Heart left ventricle (tissue), 16 donors: ENCODE measurements at regions not wholly inside any gene's neighbourhood (a gene's known extent, or its start where the extent isn't known, plus 50 kb on each side); places are given as distances from the start of the nearest gene placed in this dataset.

Experiments
- ATAC-seq, 4 donors: fragments of 200-7000 bp; cut with Tn5 transposase; one replicate each; pipeline ENCODE4 v1.9.1; 2020 to 2022; ENCODE audit warnings: moderate library complexity in 4 of 4, mild to moderate bottlenecking in 3 of 4, moderate number of reproducible peaks in 1 of 4
- DNase-seq, 5 donors: peaks; one replicate each; pipeline ENCODE4 v3.0.0-alpha.2; 2020
- H3K27ac ChIP-seq, 12 donors: fragments of 200-600 bp; sonication (generic) in 4 of 12; one replicate each; pipeline versions ENCODE4 v1.5.0 to v1.8.0; 2016 to 2022; ENCODE audit warnings: mild to moderate bottlenecking in 2 of 12
- H3K27me3 ChIP-seq, 9 donors: fragments of 200-600 bp; sonication (generic) in 2 of 9; one replicate each; pipeline versions ENCODE4 v1.5.1 to v1.8.0; 2016 to 2022; ENCODE audit warnings: mild to moderate bottlenecking in 3 of 9
- H3K36me3 ChIP-seq, 9 donors: fragments of 200-600 bp; sonication (generic) in 2 of 9; one replicate each; pipeline versions ENCODE4 v1.5.0 to v1.8.0; 2018 to 2022; ENCODE audit warnings: mild to moderate bottlenecking in 2 of 9
- H3K4me1 ChIP-seq, 12 donors: fragments of 200-600 bp; sonication (generic) in 4 of 12; one replicate each; pipeline versions ENCODE4 v1.5.0 to v1.8.0; 2016 to 2022; ENCODE audit warnings: mild to moderate bottlenecking in 3 of 12
- H3K4me3 ChIP-seq, 12 donors: fragments of 200-600 bp; sonication (generic) in 4 of 12; one replicate each; pipeline versions ENCODE4 v1.5.0 to v1.8.0; 2017 to 2022; ENCODE audit warnings: mild to moderate bottlenecking in 9 of 12, moderate library complexity in 4 of 12
- H3K9me3 ChIP-seq, 12 donors: fragments of 200-600 bp; sonication (generic) in 4 of 12; one replicate each; pipeline versions ENCODE4 v1.5.0 to v1.8.0; 2016 to 2022; ENCODE audit warnings: mild to moderate bottlenecking in 1 of 12
- CTCF ChIP-seq, 12 donors: fragments of 200-600 bp; sonication (generic) in 4 of 12; IDR thresholded peaks; one replicate each; pipeline versions ENCODE4 v1.5.0 to v1.8.0; 2018 to 2022; ENCODE audit warnings: antibody characterized with exemption in 12 of 12, mild to moderate bottlenecking in 5 of 12
- POLR2A ChIP-seq, 2 donors: fragments of 450-650 bp; IDR thresholded peaks; one replicate each; pipeline ENCODE4 v1.6.1; 2017; ENCODE audit warnings: antibody characterized with exemption in 2 of 2, mild to moderate bottlenecking in 2 of 2, moderate library complexity in 2 of 2
- WGBS, 4 donors: extraction: QIAGEN DNeasy Blood & Tissue Kit in 2 of 4; methylation state at CpG; one replicate each; pipeline versions ENCODE4 v1.1.5 to v1.1.7; 2013 to 2018; 5-methylcytosine and 5-hydroxymethylcytosine counted together
- intact Hi-C, 10 donors: fragments of 100-400 bp; cut with DNase I; formaldehyde crosslinking; loops; one replicate each; pipeline versions ENCODE4 v1.11.1 to v1.14.2; 2022
- donor health status: ischemic (EF 13 %, LVEDD 7.1; RV severe dilation, severe dysfunction).
- donor health status: healthy with polysubstance abuse.
- donor health status: DM: no; HTN: yes; CAD: no.
- donor health status: DM: no; HTN: no; CAD: no.
- donor health status: ischemic (EF 25% LVEDD 6.9; RV normal size, moderate dysfunction).
- donor health status: ischemic (EF 25% LVEDD 5.7; RV mildly dilated, moderate dysfunction).
- donor health status: healthy.
- donor health status: DM: yes; HTN: yes; CAD: no.
- donor health status: ischemic (EF 35%, LVEDD 5.7; RV mildly dilated, moderate dysfunction).
- donor health status: nonischemic (EF 11% LVEDD 7.7; RV severe dilation, severe dysfunction).
- donor health status: DM: yes; HTN: yes; CAD: no.
- donor health status: PGD.
- donor health status: ischemic (EF 29% LVEDD 5.4; RV normal size, mild dysfunction).
- donor health status: nonischemic (EF 23%, LVEDD 6.1; RV moderate dilation, normal function).

GRCh38 chr5:171600741-171601265 is 181.4 kb downstream of the FGF18 start:
- no peak overlapping the region for H3K27ac ChIP-seq
- no peaks in the 10 kb centered on the region for H3K36me3 ChIP-seq
- H3K4me1 ChIP-seq, result peaks cover 0 to 19% (median 5%) of the 10 kb centered on the region in 12 donors
- ATAC-seq, result no peak
- no peaks in the 10 kb centered on the region for H3K9me3 ChIP-seq
- intact Hi-C loops, result no loop called here
- peak overlapping the region in 1 of 12 donors; percentile 8 for H3K4me3 ChIP-seq
- peak in 2 of 5 donors; percentile 23 to 53 for DNase-seq
- H3K27me3 ChIP-seq, result no peaks in the 10 kb centered on the region
- 21 to 31% (median 25%) methylated on average over 8 of the region's 8 CpGs for WGBS, 4 donors
- TF ChIP-seq CTCF (IDR thresholded peaks at IDR 0.05) (no peak), POLR2A (IDR thresholded peaks at IDR 0.05) (no peak)

GRCh38 chr5:171601266-171601881 is 181.9 kb downstream of the FGF18 start:
- 56 to 72% (median 64%) methylated on average over 8 to 9 of the region's 9 CpGs for WGBS, 4 donors
- H3K27me3 ChIP-seq, result no peaks in the 10 kb centered on the region
- no peak for TF ChIP-seq POLR2A (IDR thresholded peaks at IDR 0.05)
- no peak for TF ChIP-seq CTCF (IDR thresholded peaks at IDR 0.05)
- no peak overlapping the region for H3K27ac ChIP-seq
- H3K36me3 ChIP-seq, result no peaks in the 10 kb centered on the region
- intact Hi-C loops, result no loop called here
- peaks cover 0 to 5% (median 0%) of the 10 kb centered on the region in 12 donors for H3K9me3 ChIP-seq
- peaks cover 0 to 14% (median under 1%) of the 10 kb centered on the region in 12 donors for H3K4me1 ChIP-seq
- ATAC-seq, result no peak
- H3K4me3 ChIP-seq, result peak overlapping the region in 1 of 12 donors; percentile 8
- DNase-seq, result peak in 2 of 5 donors; percentile 21 to 48

GRCh38 chr5:171603591-171603990 is 182.0 kb upstream of the SMIM23 start:
- WGBS, 4 donors, result 48 to 97% (median 95%) methylated on average over 2 of the region's 2 CpGs
- TF ChIP-seq CTCF (IDR thresholded peaks at IDR 0.05) (no peak), POLR2A (IDR thresholded peaks at IDR 0.05) (no peak)
- no peak overlapping the region for H3K4me3 ChIP-seq
- H3K36me3 ChIP-seq, result no peaks in the 10 kb centered on the region
- H3K27me3 ChIP-seq, result no peaks in the 10 kb centered on the region
- H3K27ac ChIP-seq, result no peak overlapping the region
- no peak for DNase-seq
- H3K4me1 ChIP-seq, result peaks cover 0 to 13% (median 0%) of the 10 kb centered on the region in 12 donors
- intact Hi-C loops, result no loop called here
- peaks cover 0 to 24% (median 0%) of the 10 kb centered on the region in 12 donors for H3K9me3 ChIP-seq
- no peak for ATAC-seq

- no peak overlapping the region for H3K4me3 ChIP-seq
- no peaks in the 10 kb centered on the region for H3K27me3 ChIP-seq
- TF ChIP-seq CTCF (IDR thresholded peaks at IDR 0.05), result no peak
- no peak for TF ChIP-seq POLR2A (IDR thresholded peaks at IDR 0.05)
- H3K4me1 ChIP-seq, result peaks cover 0 to 13% (median 0%) of the 10 kb centered on the region in 12 donors
- H3K36me3 ChIP-seq, result no peaks in the 10 kb centered on the region
- no peak for ATAC-seq
- H3K9me3 ChIP-seq, result peaks cover 0 to 24% (median 0%) of the 10 kb centered on the region in 12 donors
- intact Hi-C loops, result no loop called here
- no peak overlapping the region for H3K27ac ChIP-seq
- DNase-seq, result no peak
These were observed 181.4 kb upstream of the SMIM23 start for GRCh38 chr5:171604195-171604594.
